NCI-H2107 (cell line): ENCODE measurements at regions not wholly inside any gene's neighbourhood (a gene's known extent, or its start where the extent isn't known, plus 50 kb on each side); places are given as distances from the start of the nearest gene placed in this dataset.

Experiments used
- DNase-seq: peaks from one replicate; lab custom pipeline; 2025; lab: John Stamatoyannopoulos, UW

GRCh38 chr14:29278301-29279263, 512.0 kb downstream of the FOXG1 start:
- DNase-seq: no peak

DNA sequence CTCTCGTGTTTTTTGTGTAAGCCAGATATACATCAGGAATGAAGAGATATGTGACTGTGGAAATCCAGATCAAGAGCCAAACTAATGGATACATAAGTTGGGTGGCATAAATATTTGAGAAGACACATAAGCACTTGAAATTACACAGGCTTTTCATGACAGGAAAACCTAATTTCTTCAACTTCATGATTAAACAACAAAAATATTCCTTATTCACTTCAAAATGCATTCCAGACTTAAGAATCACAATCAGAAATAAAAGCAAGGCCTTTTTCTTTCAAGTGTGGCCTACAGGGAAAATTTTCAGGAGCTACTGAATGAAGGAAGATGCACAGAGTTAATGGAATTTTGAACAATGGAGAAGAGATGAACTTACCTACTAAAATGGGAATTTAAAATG, 515.6 kb downstream of the FOXG1 start:
- no peak for DNase-seq

- no peak for DNase-seq
These were observed 523.9 kb downstream of the FOXG1 start for GRCh38 chr14:29290441-29290840.

GRCh38 chr14:29299372-29299771, 532.8 kb downstream of the FOXG1 start:
- DNase-seq: no peak

DNA sequence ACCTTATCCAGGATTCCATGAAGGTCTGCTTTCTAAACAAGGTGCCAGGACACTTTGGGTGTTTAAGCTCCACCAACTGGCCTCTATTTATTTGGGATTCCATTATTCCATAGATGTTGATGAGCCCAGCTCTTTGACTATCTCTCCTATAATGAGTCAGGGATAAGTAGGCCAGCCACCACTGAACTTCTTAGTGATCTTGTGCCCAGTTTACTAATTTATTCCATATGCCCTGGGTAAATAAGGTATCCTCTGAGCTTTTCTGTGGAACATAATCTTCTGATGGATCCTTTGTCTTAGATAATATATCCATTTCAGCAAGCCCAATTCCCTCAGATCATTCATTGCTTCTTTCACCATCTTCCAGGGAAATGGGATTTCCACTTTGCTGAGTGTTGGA, 535.0 kb downstream of the FOXG1 start:
- no peak for DNase-seq

DNA sequence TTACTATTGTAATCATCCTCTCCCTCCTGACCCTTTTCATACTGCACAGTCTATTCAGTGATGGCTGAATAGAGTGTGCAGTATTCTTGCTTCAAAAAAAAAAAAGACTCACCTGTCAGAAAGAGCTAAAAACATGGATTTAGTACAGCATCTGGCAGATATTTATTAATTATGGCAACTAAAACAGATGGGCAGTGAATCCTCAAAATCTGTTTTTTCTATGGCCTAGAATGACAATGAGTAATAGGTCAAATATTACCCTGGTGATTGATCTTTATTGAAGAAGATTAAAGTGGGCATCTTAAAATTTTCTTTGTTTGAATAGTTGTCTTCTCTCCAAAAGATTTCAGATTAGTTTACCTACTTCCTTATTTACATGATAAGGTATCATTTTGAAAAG, 543.6 kb downstream of the FOXG1 start:
- DNase-seq: no peak

- DNase-seq: no peak
These were observed 544.2 kb downstream of the FOXG1 start for GRCh38 chr14:29310757-29311156.

DNA sequence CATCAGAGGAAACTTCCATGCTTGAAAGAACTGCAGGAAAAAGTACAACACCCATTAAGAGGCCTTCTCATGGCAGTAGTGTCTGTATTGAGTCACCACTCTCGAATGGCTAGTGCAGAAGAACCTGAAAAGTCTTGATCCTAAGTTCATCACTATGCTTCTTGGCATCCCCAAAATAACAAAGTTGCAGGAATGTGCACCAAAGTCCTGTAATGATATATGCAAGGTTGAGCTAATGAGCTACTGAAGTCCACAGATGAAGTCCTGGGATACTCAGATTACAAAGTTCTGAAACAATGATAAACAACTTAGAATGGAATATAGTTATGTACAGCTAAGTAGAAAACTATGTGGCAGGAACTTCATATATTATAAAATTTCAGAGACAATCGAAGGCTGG, 545.4 kb downstream of the FOXG1 start:
- DNase-seq: no peak

- DNase-seq: no peak
These were observed 550.3 kb downstream of the FOXG1 start for GRCh38 chr14:29316936-29317335.

DNA sequence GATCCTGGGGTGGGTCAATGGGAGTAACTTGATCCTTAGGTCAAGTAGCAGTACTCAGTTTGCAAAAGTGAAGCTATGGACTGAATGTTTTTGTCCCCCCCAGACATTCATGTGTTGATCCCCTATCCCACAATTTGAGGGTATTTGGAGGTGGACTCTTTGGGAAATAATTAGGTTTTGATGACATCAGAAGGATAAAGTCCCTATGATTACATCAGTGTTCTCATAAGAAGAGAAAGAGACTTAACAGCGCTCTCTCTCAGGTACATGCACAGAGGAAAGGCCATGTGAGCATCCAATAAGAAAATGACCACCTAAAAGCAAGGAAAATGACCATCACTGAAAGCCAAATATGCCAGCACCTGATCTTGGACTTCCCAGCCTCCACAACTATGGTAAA, 550.8 kb downstream of the FOXG1 start:
- DNase-seq: no peak

GRCh38 chr14:29320286-29320685, 553.7 kb downstream of the FOXG1 start:
- DNase-seq: no peak

- DNase-seq: no peak
These were observed 555.1 kb downstream of the FOXG1 start for GRCh38 chr14:29321646-29322045.

- no peak for DNase-seq
These were observed 573.0 kb downstream of the FOXG1 start for GRCh38 chr14:29339494-29340172.

DNA sequence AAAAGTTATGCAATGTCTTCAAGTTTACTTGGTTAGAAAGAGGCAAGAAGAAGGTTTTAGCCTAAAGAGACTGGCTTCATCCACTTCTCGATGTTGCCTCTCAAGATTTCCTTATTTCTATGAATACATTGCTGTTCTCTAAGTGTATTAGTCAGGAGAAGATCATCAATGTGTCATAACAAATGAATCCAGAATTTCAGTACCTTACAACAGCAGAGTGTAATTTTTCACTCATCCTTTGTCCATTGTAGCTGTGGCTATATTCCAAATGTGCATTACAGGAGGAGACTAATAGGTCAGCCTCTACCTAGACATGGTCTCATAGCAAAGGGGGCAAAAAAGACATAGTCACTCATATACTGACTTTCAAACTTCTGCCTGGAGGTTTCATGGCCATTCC, 579.1 kb downstream of the PRKD1 start:
- DNase-seq: no peak

DNA sequence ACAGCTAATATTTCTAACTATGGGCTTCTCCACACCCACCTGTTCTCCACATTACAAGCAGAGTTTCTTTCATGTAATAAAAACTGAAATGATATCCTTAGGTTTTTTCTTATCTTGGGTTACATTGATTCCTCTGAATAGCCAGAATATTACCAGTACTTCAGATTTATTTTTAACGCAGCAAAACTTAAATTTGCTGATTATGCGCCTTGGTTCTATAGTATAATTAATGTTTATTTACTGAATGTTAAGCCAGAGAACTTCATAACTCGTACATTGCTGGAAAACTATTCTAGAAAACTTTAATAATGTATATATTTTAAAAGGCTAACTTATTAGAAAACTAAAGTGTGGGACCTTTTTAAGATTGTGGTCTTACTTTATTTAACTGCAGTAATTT, 577.2 kb downstream of the PRKD1 start:
- DNase-seq: no peak

- DNase-seq: no peak
These were observed 575.5 kb downstream of the PRKD1 start for GRCh38 chr14:29351996-29352705.

DNA sequence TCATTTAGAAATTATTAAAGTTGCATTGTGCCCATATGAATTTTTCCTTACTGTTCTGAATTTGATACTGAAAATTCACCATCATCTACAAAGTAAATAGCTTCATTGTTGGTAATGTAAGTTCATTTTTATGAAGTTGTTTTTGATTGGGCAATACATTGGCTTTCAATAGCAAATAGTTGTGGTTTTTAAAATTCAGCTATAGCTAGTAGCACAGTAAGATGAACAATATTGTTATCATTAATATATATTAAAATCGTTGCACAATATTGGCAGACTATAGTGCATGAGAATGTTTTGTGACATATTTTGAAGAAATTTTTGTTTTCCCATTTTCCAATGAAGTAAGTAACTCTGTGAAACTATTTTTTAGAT, 575.0 kb downstream of the PRKD1 start:
- no peak for DNase-seq

DNA sequence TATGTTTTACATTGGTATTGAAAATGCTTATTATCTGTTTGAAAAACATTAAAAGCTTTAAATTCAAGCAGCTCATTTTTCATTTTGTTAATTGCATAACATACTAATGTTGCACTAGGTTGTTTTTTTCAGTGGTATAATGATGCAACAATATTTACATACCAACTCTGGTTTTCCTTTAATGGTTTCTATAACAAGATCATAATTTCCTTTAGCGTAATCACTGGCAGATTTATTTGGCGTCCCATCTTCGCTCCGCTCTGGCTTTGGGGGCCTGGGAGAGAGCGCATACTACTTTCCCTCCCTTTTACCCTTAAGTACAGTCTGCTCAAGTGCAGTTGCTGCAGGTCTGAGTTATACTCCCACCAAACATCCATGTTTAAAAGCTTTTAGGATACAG, 574.1 kb downstream of the PRKD1 start:
- DNase-seq: no peak

GRCh38 chr14:29354486-29354885, 573.2 kb downstream of the PRKD1 start:
- no peak for DNase-seq

GRCh38 chr14:29355331-29355730, 572.3 kb downstream of the PRKD1 start:
- no peak for DNase-seq

- no peak for DNase-seq
These were observed 571.8 kb downstream of the PRKD1 start for GRCh38 chr14:29355846-29356245.

DNA sequence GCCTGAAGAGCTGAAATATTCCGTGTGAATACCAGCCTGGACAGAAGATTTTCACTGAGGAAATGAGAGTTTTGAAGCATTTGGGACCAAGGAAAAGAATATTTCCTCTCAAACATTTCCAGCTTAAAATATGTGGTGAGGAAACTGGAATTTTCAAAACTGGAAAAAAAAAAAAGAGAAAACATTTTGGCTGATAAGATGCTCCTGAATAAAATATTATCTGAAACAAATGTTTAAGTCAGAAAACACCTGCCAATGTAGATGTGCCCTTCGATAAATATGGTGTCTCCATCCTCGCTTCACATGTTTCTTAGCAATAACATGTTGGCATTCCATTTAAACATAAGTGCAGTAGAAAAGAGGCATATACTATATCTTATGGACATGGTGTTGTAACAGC, 567.0 kb downstream of the PRKD1 start:
- no peak for DNase-seq

DNA sequence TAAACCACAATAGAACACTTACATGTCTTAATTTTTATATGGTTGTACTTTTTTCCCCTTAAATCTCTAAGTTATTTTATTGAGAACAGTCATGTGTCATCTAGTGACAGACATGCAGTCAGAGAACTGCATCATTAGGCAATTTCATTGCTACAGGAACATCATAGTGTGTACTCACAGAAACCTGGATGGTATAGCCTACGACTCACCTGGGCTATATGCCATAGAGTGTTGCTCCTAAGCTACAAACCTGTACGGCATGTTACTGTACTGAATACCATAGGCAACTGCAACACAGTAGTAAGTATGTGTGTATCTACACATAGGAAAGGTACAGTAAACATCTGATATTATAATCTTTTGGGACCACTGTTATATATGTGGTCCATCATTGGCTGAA, 557.6 kb downstream of the PRKD1 start:
- DNase-seq: no peak
